Liver (tissue), 8 donors: ENCODE measurements at regions not wholly inside any gene's neighbourhood (a gene's known extent, or its start where the extent isn't known, plus 50 kb on each side); places are given as distances from the start of the nearest gene placed in this dataset.

ENCODE experiments used
- DNase-seq: peaks from one replicate; pipeline ENCODE4 v3.0.0-alpha.2; 2017; ENCODE audit warnings: low spot score
- H3K27ac ChIP-seq, 2 donors: one replicate each; pipeline ENCODE4 v1.7.0; 2013; ENCODE audit warnings: inconsistent platforms in 2 of 2, low read length in 2 of 2, control low read depth in 1 of 2, low read depth in 1 of 2, mild to moderate bottlenecking in 1 of 2
- H3K27me3 ChIP-seq, 4 donors: one replicate each; pipeline versions ENCODE4 v1.6.1 to v1.7.0; 2013; ENCODE audit warnings: low read length in 3 of 4, inconsistent platforms in 1 of 4, mild to moderate bottlenecking in 1 of 4, moderate library complexity in 1 of 4; ENCODE audit not compliant: control insufficient read depth in 4 of 4, insufficient read depth in 4 of 4
- H3K36me3 ChIP-seq, 4 donors: one replicate each; pipeline versions ENCODE4 v1.6.1 to v1.7.0; 2013; ENCODE audit warnings: low read length in 3 of 4, mild to moderate bottlenecking in 3 of 4, low read depth in 1 of 4, moderate library complexity in 1 of 4; ENCODE audit not compliant: control insufficient read depth in 4 of 4, insufficient read depth in 3 of 4
- H3K4me1 ChIP-seq, 4 donors: one replicate each; pipeline versions ENCODE4 v1.6.1 to v1.7.0; 2013; ENCODE audit warnings: low read length in 3 of 4, mild to moderate bottlenecking in 3 of 4, moderate library complexity in 1 of 4; ENCODE audit not compliant: control insufficient read depth in 4 of 4, insufficient read depth in 4 of 4
- H3K4me3 ChIP-seq, 3 donors: one replicate each; pipeline versions ENCODE4 v1.6.1 to v1.7.0; 2013; ENCODE audit warnings: low read length in 3 of 3, control low read depth in 1 of 3, low read depth in 1 of 3, mild to moderate bottlenecking in 1 of 3
- H3K9ac ChIP-seq, 2 donors: one replicate each; pipeline ENCODE4 v1.7.0; 2013; ENCODE audit warnings: low read length in 2 of 2, mild to moderate bottlenecking in 2 of 2, moderate library complexity in 2 of 2, control low read depth in 1 of 2, low read depth in 1 of 2
- H3K9me3 ChIP-seq, 4 donors: one replicate each; pipeline versions ENCODE4 v1.6.1 to v1.7.0; 2013; ENCODE audit warnings: low read length in 3 of 4; ENCODE audit not compliant: control insufficient read depth in 4 of 4
- EGR1 ChIP-seq, 2 donors: IDR thresholded peaks; 2 replicates each; pipeline ENCODE4 v1.6.1; 2016 to 2018; ENCODE audit warnings: antibody characterized with exemption in 2 of 2, low read depth in 2 of 2
- GABPA ChIP-seq, 2 donors: IDR thresholded peaks in 1 of 2; conservative IDR thresholded peaks in 1 of 2; 2 replicates each; pipeline ENCODE4 v1.6.1; 2016; ENCODE audit warnings: antibody characterized with exemption in 2 of 2, mild to moderate bottlenecking in 1 of 2, moderate library complexity in 1 of 2
- HNF4A ChIP-seq, 2 donors: conservative IDR thresholded peaks; 2 replicates each; pipeline ENCODE4 v1.6.1; 2016; ENCODE audit warnings: antibody characterized with exemption in 2 of 2, mild to moderate bottlenecking in 2 of 2
- HNF4G ChIP-seq: IDR thresholded peaks from 2 replicates; pipeline ENCODE4 v1.6.1; 2016; ENCODE audit warnings: antibody characterized with exemption
- NR2F2 ChIP-seq: IDR thresholded peaks from 2 replicates; pipeline ENCODE4 v1.6.1; 2016; ENCODE audit warnings: antibody characterized with exemption
- RAD21 ChIP-seq, 2 donors: IDR thresholded peaks; 2 replicates each; pipeline ENCODE4 v1.6.1; 2016; ENCODE audit warnings: antibody characterized with exemption in 2 of 2, mild to moderate bottlenecking in 2 of 2
- SP1 ChIP-seq: IDR thresholded peaks from 2 replicates; pipeline ENCODE4 v1.6.1; 2018; ENCODE audit warnings: antibody characterized with exemption, mild to moderate bottlenecking
- TAF1 ChIP-seq: conservative IDR thresholded peaks from 2 replicates; pipeline ENCODE4 v1.6.1; 2016; ENCODE audit warnings: antibody characterized with exemption, mild to moderate bottlenecking
- YY1 ChIP-seq: IDR thresholded peaks from 2 replicates; pipeline ENCODE4 v1.6.1; 2016; ENCODE audit warnings: antibody characterized with exemption, mild to moderate bottlenecking
- WGBS: extraction: QIAGEN DNeasy Blood & Tissue Kit; methylation state at CpG from one replicate; pipeline ENCODE4 v1.1.7; 2013; 5-methylcytosine and 5-hydroxymethylcytosine counted together
- TF ChIP-seq, protein P1 (sequence below): IDR thresholded peaks from 2 replicates; pipeline ENCODE4 v1.6.1; 2016; ENCODE audit warnings: antibody characterized with exemption
- TF ChIP-seq, protein P2 (sequence below): IDR thresholded peaks from 2 replicates; pipeline ENCODE4 v1.6.1; 2016; ENCODE audit warnings: antibody characterized with exemption
- TF ChIP-seq, protein P3 (sequence below): fragments of 150-350 bp; IDR thresholded peaks from 2 replicates; pipeline ENCODE4 v1.5.1; 2017; ENCODE audit warnings: improper control_type of control experiment, low read depth, low read length; ENCODE audit not compliant: missing input control
- TF ChIP-seq, protein P4 (sequence below): IDR thresholded peaks from 2 replicates; pipeline ENCODE4 v1.6.1; 2016; ENCODE audit warnings: antibody characterized with exemption
- donor health status: healthy.
- donor health status: healthy.
- donor health status: healthy.
- donor health status: healthy.
- donor health status: healthy.

DNA sequence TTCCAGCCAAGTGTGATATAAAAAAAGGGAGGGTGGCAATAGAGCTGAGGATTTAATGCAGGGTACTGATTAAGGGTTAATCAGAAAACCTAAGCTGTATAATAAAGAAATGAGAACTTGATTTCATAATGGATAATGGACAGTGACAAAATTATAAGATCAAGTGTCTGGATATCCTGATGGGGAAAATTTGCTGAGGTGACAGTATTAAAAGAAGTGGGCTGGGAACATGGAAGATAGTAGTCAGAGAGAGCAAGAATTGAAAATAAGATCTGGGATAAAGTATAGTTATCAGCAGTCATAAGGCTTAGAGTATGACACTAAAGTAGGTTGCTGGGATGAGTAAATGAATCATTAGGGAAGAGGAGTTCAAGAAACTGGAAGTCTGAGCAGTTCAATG, 627.3 kb upstream of the RGS18 start:
- no peak for DNase-seq
- no peak overlapping the region for H3K4me3 ChIP-seq
- no peak overlapping the region for H3K27ac ChIP-seq
- H3K36me3 ChIP-seq = no peaks in the 10 kb centered on the region
- peaks cover 0 to 3% (median 0%) of the 10 kb centered on the region in 4 donors for H3K27me3 ChIP-seq
- TF ChIP-seq YY1 (no peak), EGR1 (IDR thresholded peaks at IDR 0.05; ENCODE audit: low read depth in 2 of 2) (no peak), GABPA (IDR thresholded peaks at IDR 0.05 in 1 of 2, conservative IDR thresholded peaks at IDR 0.05 in 1 of 2) (no peak), HNF4A (conservative IDR thresholded peaks at IDR 0.05) (no peak), SP1 (no peak), RAD21 (IDR thresholded peaks at IDR 0.05) (no peak), HNF4G (no peak), TAF1 (no peak), NR2F2 (no peak)
- TF ChIP-seq, protein P1, sequence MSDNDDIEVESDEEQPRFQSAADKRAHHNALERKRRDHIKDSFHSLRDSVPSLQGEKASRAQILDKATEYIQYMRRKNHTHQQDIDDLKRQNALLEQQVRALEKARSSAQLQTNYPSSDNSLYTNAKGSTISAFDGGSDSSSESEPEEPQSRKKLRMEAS = no peak
- TF ChIP-seq, protein P2, sequence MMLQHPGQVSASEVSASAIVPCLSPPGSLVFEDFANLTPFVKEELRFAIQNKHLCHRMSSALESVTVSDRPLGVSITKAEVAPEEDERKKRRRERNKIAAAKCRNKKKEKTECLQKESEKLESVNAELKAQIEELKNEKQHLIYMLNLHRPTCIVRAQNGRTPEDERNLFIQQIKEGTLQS = no peak
- TF ChIP-seq, protein P3, sequence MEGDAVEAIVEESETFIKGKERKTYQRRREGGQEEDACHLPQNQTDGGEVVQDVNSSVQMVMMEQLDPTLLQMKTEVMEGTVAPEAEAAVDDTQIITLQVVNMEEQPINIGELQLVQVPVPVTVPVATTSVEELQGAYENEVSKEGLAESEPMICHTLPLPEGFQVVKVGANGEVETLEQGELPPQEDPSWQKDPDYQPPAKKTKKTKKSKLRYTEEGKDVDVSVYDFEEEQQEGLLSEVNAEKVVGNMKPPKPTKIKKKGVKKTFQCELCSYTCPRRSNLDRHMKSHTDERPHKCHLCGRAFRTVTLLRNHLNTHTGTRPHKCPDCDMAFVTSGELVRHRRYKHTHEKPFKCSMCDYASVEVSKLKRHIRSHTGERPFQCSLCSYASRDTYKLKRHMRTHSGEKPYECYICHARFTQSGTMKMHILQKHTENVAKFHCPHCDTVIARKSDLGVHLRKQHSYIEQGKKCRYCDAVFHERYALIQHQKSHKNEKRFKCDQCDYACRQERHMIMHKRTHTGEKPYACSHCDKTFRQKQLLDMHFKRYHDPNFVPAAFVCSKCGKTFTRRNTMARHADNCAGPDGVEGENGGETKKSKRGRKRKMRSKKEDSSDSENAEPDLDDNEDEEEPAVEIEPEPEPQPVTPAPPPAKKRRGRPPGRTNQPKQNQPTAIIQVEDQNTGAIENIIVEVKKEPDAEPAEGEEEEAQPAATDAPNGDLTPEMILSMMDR = no peak
- no peaks in the 10 kb centered on the region for H3K4me1 ChIP-seq
- H3K9ac ChIP-seq = no peak overlapping the region
- no peaks in the 10 kb centered on the region for H3K9me3 ChIP-seq

DNA sequence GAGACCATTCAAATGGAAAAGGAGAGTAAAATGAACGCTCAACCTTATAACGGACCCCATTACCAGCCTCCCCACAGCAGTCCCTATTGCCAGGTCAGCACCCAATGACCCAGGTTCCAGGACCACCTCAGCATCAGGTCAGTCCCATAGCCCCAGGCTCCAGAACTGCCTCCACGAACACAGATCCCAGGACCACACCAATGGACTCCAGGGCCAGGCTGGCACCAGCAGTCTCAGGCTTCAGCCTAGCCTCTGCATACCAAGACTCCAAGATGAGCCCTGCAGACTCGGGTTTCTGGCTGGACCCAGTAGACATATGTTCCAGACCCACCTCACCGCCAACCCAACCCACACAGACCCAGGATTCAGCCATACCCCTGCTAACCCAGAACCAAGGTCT, 625.0 kb upstream of the RGS18 start:
- WGBS = 68% methylated on average over 5 of the region's 5 CpGs
- no peak for DNase-seq

DNA sequence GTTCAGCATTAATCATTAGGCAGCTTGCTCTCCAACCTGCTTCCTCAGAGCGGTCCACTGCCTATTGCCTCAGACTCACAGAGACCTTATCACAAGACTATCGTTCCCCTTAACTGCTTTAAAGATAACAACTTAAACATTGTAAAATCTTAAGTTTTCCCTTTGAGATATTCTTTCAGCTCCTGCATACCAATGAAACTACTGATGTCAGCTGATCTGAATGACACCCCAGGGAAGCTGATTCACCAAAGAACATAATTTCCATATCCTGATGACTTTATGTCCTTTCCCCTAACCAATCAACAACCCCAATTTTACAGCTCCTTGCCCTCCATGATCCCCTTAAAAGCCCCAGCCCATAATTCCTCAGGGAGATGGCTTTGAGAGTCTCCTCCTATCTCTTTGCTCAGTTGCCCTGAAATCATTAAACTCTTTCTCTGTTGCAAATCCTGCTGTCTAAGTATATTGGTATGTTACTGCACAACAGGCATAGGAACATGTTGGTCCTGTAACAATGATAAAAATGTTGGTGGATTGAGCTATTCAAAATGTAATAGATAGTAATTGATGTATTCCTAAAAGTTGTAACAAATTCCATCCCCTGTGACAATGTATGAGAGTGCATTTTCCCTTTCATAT, 621.4 kb upstream of the RGS18 start:
- Histone ChIP-seq H3K27me3 (peaks cover 0 to 3% (median 0%) of the 10 kb centered on the region in 4 donors), H3K36me3 (no peaks in the 10 kb centered on the region), H3K4me3 (no peak overlapping the region), H3K4me1 (no peaks in the 10 kb centered on the region), H3K9me3 (peaks cover 0 to 6% (median 2%) of the 10 kb centered on the region in 4 donors), H3K9ac (no peak overlapping the region), H3K27ac (no peak overlapping the region)
- TF ChIP-seq, protein P4, sequence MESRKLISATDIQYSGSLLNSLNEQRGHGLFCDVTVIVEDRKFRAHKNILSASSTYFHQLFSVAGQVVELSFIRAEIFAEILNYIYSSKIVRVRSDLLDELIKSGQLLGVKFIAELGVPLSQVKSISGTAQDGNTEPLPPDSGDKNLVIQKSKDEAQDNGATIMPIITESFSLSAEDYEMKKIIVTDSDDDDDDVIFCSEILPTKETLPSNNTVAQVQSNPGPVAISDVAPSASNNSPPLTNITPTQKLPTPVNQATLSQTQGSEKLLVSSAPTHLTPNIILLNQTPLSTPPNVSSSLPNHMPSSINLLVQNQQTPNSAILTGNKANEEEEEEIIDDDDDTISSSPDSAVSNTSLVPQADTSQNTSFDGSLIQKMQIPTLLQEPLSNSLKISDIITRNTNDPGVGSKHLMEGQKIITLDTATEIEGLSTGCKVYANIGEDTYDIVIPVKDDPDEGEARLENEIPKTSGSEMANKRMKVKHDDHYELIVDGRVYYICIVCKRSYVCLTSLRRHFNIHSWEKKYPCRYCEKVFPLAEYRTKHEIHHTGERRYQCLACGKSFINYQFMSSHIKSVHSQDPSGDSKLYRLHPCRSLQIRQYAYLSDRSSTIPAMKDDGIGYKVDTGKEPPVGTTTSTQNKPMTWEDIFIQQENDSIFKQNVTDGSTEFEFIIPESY = no peak
- TF ChIP-seq TAF1 (no peak), NR2F2 (no peak)
- no peak for DNase-seq
- 68% methylated on average over 2 of the region's 2 CpGs for WGBS

More for the DNA sequence above, 625.0 kb upstream of the RGS18 start:
- TF ChIP-seq RAD21 (IDR thresholded peaks at IDR 0.05) = no peak
- peaks cover 0 to 6% (median 2%) of the 10 kb centered on the region in 4 donors for H3K9me3 ChIP-seq
- peaks cover 0 to 3% (median 0%) of the 10 kb centered on the region in 4 donors for H3K27me3 ChIP-seq
- H3K4me1 ChIP-seq = no peaks in the 10 kb centered on the region
- H3K4me3 ChIP-seq = no peak overlapping the region
- no peak overlapping the region for H3K27ac ChIP-seq
- no peaks in the 10 kb centered on the region for H3K36me3 ChIP-seq
- H3K9ac ChIP-seq = no peak overlapping the region
